HG02759 (cell line): ENCODE measurements at regions not wholly inside any gene's neighbourhood (a gene's known extent, or its start where the extent isn't known, plus 50 kb on each side); places are given as distances from the start of the nearest gene placed in this dataset.
"Not testable (repeated sequence)": the region's sequence is repeated elsewhere in the genome, so short reads cannot be mapped to it uniquely, and the experiment has no call there.

Experiments
- ATAC-seq: cut with Tn5 transposase; IDR thresholded peaks from one replicate; pipeline ENCODE4 v1.9.1; 2021; ENCODE audit warnings: mild to moderate bottlenecking, moderate library complexity; ENCODE audit not compliant: unreplicated experiment

GRCh38 chr11:103584021-103584420 lies 452.4 kb upstream of the DDI1 start:
- ATAC-seq: no peak

GRCh38 chr11:103584720-103585119 lies 451.7 kb upstream of the DDI1 start:
- no peak for ATAC-seq

- ATAC-seq: no peak
These were observed 451.0 kb upstream of the DDI1 start for GRCh38 chr11:103585401-103585800.

- ATAC-seq: no peak
These were observed 450.5 kb upstream of the DDI1 start for GRCh38 chr11:103585911-103586310.

- no peak for ATAC-seq
These were observed 449.7 kb upstream of the DDI1 start for GRCh38 chr11:103586756-103587155.

- ATAC-seq: no peak
These were observed 448.3 kb upstream of the DDI1 start for GRCh38 chr11:103587901-103588788.

GRCh38 chr11:103591554-103591953 lies 444.9 kb upstream of the DDI1 start:
- no peak for ATAC-seq

- no peak for ATAC-seq
These were observed 442.2 kb upstream of the DDI1 start for GRCh38 chr11:103594283-103594682.

- ATAC-seq: no peak
These were observed 440.1 kb upstream of the DDI1 start for GRCh38 chr11:103596315-103596714.

- ATAC-seq: peak; percentile 96
These were observed 435.1 kb upstream of the DDI1 start for GRCh38 chr11:103601225-103601846.

- ATAC-seq: no peak
These were observed 433.6 kb upstream of the DDI1 start for GRCh38 chr11:103602840-103603239.

GRCh38 chr11:103604310-103604709 lies 432.1 kb upstream of the DDI1 start:
- ATAC-seq: no peak

GRCh38 chr11:103608566-103608965 lies 427.9 kb upstream of the DDI1 start:
- no peak for ATAC-seq

- ATAC-seq: no peak
These were observed 427.0 kb upstream of the DDI1 start for GRCh38 chr11:103609117-103610066.

- no peak for ATAC-seq
These were observed 426.0 kb upstream of the DDI1 start for GRCh38 chr11:103610435-103610834.

- ATAC-seq: not testable (repeated sequence)
These were observed 424.7 kb upstream of the DDI1 start for GRCh38 chr11:103611526-103612260.

- ATAC-seq: not testable (repeated sequence)
These were observed 424.0 kb upstream of the DDI1 start for GRCh38 chr11:103612451-103612850.

GRCh38 chr11:103616586-103616985 lies 419.9 kb upstream of the DDI1 start:
- not testable (repeated sequence) for ATAC-seq

GRCh38 chr11:103618528-103618927 lies 417.9 kb upstream of the DDI1 start:
- no peak for ATAC-seq

GRCh38 chr11:103619480-103619879 lies 417.0 kb upstream of the DDI1 start:
- ATAC-seq: no peak
